H9 (cell line): ENCODE measurements at regions not wholly inside any gene's neighbourhood (a gene's known extent, or its start where the extent isn't known, plus 50 kb on each side); places are given as distances from the start of the nearest gene placed in this dataset.
A peak's percentile ranks its signal among the peaks of the same experiment; 100 is the strongest.

Experiments
- DNase-seq: peaks from one replicate; pipeline ENCODE4 v3.0.0-alpha.2; 2017
- H2AFZ ChIP-seq: one replicate; pipeline ENCODE4 v1.6.1; 2013; ENCODE audit warnings: mild to moderate bottlenecking, low read length, control low read depth, moderate library complexity
- H2AK5ac ChIP-seq: 2 replicates; pipeline ENCODE4 v1.6.1; 2013; ENCODE audit warnings: low read length, control low read depth, mixed read lengths; ENCODE audit not compliant: insufficient read length
- H2BK120ac ChIP-seq: one replicate; pipeline ENCODE4 v1.6.1; 2013; ENCODE audit warnings: low read depth, mild to moderate bottlenecking, low read length, control low read depth, inconsistent platforms; ENCODE audit not compliant: poor library complexity, severe bottlenecking
- H2BK12ac ChIP-seq: 2 replicates; pipeline ENCODE4 v1.6.1; 2013; ENCODE audit warnings: low read length, control low read depth, mixed read lengths, low read depth; ENCODE audit not compliant: insufficient read length
- H2BK15ac ChIP-seq: 2 replicates; pipeline ENCODE4 v1.6.1; 2013; ENCODE audit warnings: low read depth, low read length, control low read depth
- H2BK20ac ChIP-seq: one replicate; pipeline ENCODE4 v1.6.1; 2013; ENCODE audit warnings: low read depth, mild to moderate bottlenecking, low read length, control low read depth, inconsistent platforms; ENCODE audit not compliant: poor library complexity, severe bottlenecking
- H2BK5ac ChIP-seq: 2 replicates; pipeline ENCODE4 v1.6.1; 2013; ENCODE audit warnings: low read length, control low read depth, mixed read lengths; ENCODE audit not compliant: insufficient read length
- H3K14ac ChIP-seq: 2 replicates; pipeline ENCODE4 v1.6.1; 2013; ENCODE audit warnings: low read length, control low read depth; ENCODE audit not compliant: insufficient read depth
- H3K18ac ChIP-seq: 2 replicates; pipeline ENCODE4 v1.6.1; 2013; ENCODE audit warnings: low read depth, mild to moderate bottlenecking, mixed read lengths, low read length, control low read depth; ENCODE audit not compliant: insufficient read length
- H3K23ac ChIP-seq: 2 replicates; pipeline ENCODE4 v1.6.1; 2013; ENCODE audit warnings: low read length, control low read depth, mixed read lengths, low read depth; ENCODE audit not compliant: insufficient read length
- H3K23me2 ChIP-seq: 2 replicates; pipeline ENCODE4 v1.6.1; 2013; ENCODE audit warnings: low read depth, mild to moderate bottlenecking, mixed read lengths, low read length, control low read depth; ENCODE audit not compliant: insufficient read length, poor library complexity, severe bottlenecking
- H3K27ac ChIP-seq: 2 replicates; pipeline ENCODE4 v1.5.1; 2013; ENCODE audit warnings: low read length, control low read depth, mixed read lengths, low read depth; ENCODE audit not compliant: insufficient read length
- H3K27me3 ChIP-seq: 2 replicates; pipeline ENCODE4 v1.6.1; 2013; ENCODE audit warnings: low read length, control low read depth, inconsistent platforms; ENCODE audit not compliant: insufficient read depth
- H3K4ac ChIP-seq: 2 replicates; pipeline ENCODE4 v1.6.1; 2013; ENCODE audit warnings: low read depth, mild to moderate bottlenecking, control low read depth, inconsistent platforms, low read length, moderate library complexity
- H3K4me1 ChIP-seq: 2 replicates; pipeline ENCODE4 v1.6.1; 2013; ENCODE audit warnings: low read length, control low read depth, inconsistent platforms; ENCODE audit not compliant: insufficient read depth
- H3K4me2 ChIP-seq: 2 replicates; pipeline ENCODE4 v1.6.1; 2013; ENCODE audit warnings: low read length, control low read depth, mixed read lengths; ENCODE audit not compliant: insufficient read length, insufficient read depth
- H3K56ac ChIP-seq: 2 replicates; pipeline ENCODE4 v1.6.1; 2013; ENCODE audit warnings: low read depth, mild to moderate bottlenecking, mixed read lengths, low read length, control low read depth; ENCODE audit not compliant: insufficient read length
- H3K79me1 ChIP-seq: 2 replicates; pipeline ENCODE4 v1.6.1; 2013; ENCODE audit warnings: low read depth, mild to moderate bottlenecking, moderate library complexity, low read length, control low read depth, inconsistent platforms; ENCODE audit not compliant: insufficient read depth, poor library complexity, severe bottlenecking
- H3K79me2 ChIP-seq: 2 replicates; pipeline ENCODE4 v1.6.1; 2013; ENCODE audit warnings: low read length, control low read depth, inconsistent platforms; ENCODE audit not compliant: insufficient read depth
- H3K9ac ChIP-seq: 2 replicates; pipeline ENCODE4 v1.6.1; 2013; ENCODE audit warnings: low read length, control low read depth, mixed read lengths; ENCODE audit not compliant: insufficient read length; ENCODE audit errors: extremely low read depth
- H3K9me3 ChIP-seq: one replicate; pipeline ENCODE4 v1.6.1; 2013; ENCODE audit warnings: low read depth, low read length, inconsistent platforms; ENCODE audit not compliant: control insufficient read depth
- H3T11ph ChIP-seq: one replicate; pipeline ENCODE4 v1.6.1; 2013; ENCODE audit warnings: mild to moderate bottlenecking, low read length, control low read depth, inconsistent platforms
- H4K20me1 ChIP-seq: one replicate; pipeline ENCODE4 v1.6.1; 2013; ENCODE audit not compliant: control insufficient read depth, insufficient read length, insufficient read depth
- H4K5ac ChIP-seq: 2 replicates; pipeline ENCODE4 v1.6.1; 2013; ENCODE audit warnings: low read depth, mild to moderate bottlenecking, mixed read lengths, low read length, control low read depth; ENCODE audit not compliant: insufficient read length
- H4K8ac ChIP-seq: replicated peaks from 2 replicates; pipeline ENCODE4 v1.6.1; 2013; ENCODE audit warnings: low read length, control low read depth, mixed read lengths, low read depth; ENCODE audit not compliant: insufficient read length
- H4K91ac ChIP-seq: 2 replicates; pipeline ENCODE4 v1.6.1; 2013; ENCODE audit warnings: low read depth, mild to moderate bottlenecking, moderate library complexity, mixed read lengths, low read length, control low read depth; ENCODE audit not compliant: insufficient read length
- H3K27ac Mint-ChIP-seq, 3 experiments: 2 replicates in 2 of 3; 3 replicates in 1 of 3; pipeline ENCODE4 v1.8.0; 2020 to 2021; ENCODE audit warnings: mixed read lengths in 3 of 3, mild to moderate bottlenecking in 1 of 3, moderate library complexity in 1 of 3
- H3K27me3 Mint-ChIP-seq: 2 replicates; pipeline ENCODE4 v1.8.0; 2021; ENCODE audit warnings: low read depth, mild to moderate bottlenecking, moderate library complexity, mixed read lengths
- H3K36me3 Mint-ChIP-seq, 3 experiments: 2 replicates in 2 of 3; 3 replicates in 1 of 3; pipeline ENCODE4 v1.8.0; 2020 to 2021; ENCODE audit warnings: low read depth in 3 of 3, mixed read lengths in 3 of 3; ENCODE audit not compliant: insufficient read depth in 1 of 3
- H3K4me1 Mint-ChIP-seq, 2 experiments: 2 replicates each; pipeline ENCODE4 v1.8.0; 2020; ENCODE audit warnings: mixed read lengths in 2 of 2
- H3K4me3 Mint-ChIP-seq, 2 experiments: 2 replicates in 1 of 2; 3 replicates in 1 of 2; pipeline ENCODE4 v1.8.0; 2020 to 2021; ENCODE audit warnings: mild to moderate bottlenecking in 2 of 2, mixed read lengths in 2 of 2, moderate library complexity in 1 of 2
- H3K9me3 Mint-ChIP-seq, 2 experiments: 2 replicates in 1 of 2; 3 replicates in 1 of 2; pipeline ENCODE4 v1.8.0; 2020; ENCODE audit warnings: mild to moderate bottlenecking in 2 of 2, mixed read lengths in 2 of 2, moderate library complexity in 1 of 2
- WGBS: extraction: QIAGEN DNeasy Blood & Tissue Kit; methylation state at CpG from one replicate; pipeline ENCODE4 v1.1.7; 2013; ENCODE audit warnings: missing lambda C conversion rate, low lambda C conversion rate, mixed read lengths; ENCODE audit not compliant: insufficient read length; ENCODE audit errors: extremely low coverage; 5-methylcytosine and 5-hydroxymethylcytosine counted together
- TF ChIP-seq, protein P1 (sequence below): fragments of 200-600 bp; sonication (generic); conservative IDR thresholded peaks from 3 replicates; pipeline ENCODE4 v1.8.0; 2021; ENCODE audit warnings: antibody characterized with exemption, mild to moderate bottlenecking

DNA sequence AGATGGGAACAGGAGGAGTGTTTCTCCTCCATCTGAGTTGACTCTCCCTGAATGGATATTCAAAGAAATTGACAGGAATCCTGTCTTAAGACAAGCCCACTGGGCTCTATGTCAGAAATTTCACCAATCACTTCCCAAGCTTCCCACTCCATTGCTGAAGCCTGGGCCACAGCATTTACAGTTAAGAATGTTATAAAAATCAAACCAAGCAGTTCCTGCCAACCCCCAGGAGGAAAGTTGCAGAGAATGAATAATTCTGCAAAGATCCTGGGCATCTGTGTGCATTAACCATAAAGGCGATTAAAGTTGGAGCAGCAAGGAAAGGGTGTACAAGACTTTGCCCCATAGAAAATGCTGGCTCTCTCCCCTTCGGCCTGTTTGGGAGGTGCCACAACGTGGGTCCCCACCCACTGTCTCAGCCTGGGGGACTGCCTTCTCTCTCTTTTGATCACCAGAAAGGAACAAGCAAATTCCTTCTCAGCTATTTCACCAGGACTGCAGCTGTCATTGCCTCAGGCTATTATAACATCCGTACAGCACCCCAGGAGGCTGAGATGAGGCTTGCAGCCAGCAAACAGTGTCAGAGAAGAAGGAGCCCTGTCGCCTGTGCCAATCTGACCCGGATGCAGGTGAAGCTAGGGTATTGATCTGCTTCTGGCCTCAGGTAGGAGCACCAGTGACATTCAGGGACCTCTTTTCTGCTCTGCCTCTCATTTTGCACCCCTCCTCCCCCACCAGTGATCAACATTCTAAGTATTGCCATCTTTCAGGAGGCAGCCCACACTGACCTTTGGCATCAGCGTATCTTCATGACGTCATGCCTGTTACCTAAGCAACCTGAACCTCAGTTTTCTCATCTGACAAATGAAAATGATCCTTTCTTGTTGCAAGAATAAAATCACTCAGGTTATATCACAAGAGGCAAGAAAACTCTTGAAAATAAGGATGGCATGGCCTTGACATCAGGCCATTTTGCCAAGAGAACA, 219.0 kb downstream of the SH3BP4 start:
- Histone ChIP-seq H3K4me2 (no peak overlapping the region), H2BK5ac (no peak overlapping the region), H3K79me1 (no peaks in the 10 kb centered on the region), H3K4me1 (no peaks in the 10 kb centered on the region; the same call in 1 of the 2 replicates), H3T11ph (no peak overlapping the region), H2AFZ (no peak overlapping the region), H3K14ac (no peak overlapping the region), H2BK15ac (no peak overlapping the region), H4K8ac (no peak overlapping the region), H2BK12ac (no peak overlapping the region), H3K23me2 (no peaks in the 10 kb centered on the region), H2BK20ac (no peak overlapping the region), H3K9ac (no peak overlapping the region), H3K56ac (no peak overlapping the region), H3K18ac (no peak overlapping the region), H2AK5ac (no peak overlapping the region), H3K4ac (no peak overlapping the region), H3K27me3 (no peaks in the 10 kb centered on the region), H3K27ac (no peak overlapping the region), H4K20me1 (no peaks in the 10 kb centered on the region), H3K9me3 (no peaks in the 10 kb centered on the region), H4K91ac (no peak overlapping the region), H3K79me2 (no peaks in the 10 kb centered on the region), H3K23ac (no peak overlapping the region), H4K5ac (no peak overlapping the region), H2BK120ac (no peak overlapping the region)
- Mint-ChIP-seq H3K9me3 (peaks cover 0 to 3% of the 10 kb centered on the region in 2 experiments; a peak in 2 of 5 replicates), H3K4me3 (no peak overlapping the region), H3K27ac (peak overlapping the region in 1 of 3 experiments; percentile 90; a peak in 2 of 7 replicates), H3K4me1 (peaks cover 8 to 9% of the 10 kb centered on the region in 2 experiments), H3K36me3 (no peaks in the 10 kb centered on the region), H3K27me3 (peaks cover 22% of the 10 kb centered on the region)
- DNase-seq = peak; percentile 63
- no CpG with 5 or more reads among the region's 8 CpGs for WGBS
- TF ChIP-seq, protein P1, sequence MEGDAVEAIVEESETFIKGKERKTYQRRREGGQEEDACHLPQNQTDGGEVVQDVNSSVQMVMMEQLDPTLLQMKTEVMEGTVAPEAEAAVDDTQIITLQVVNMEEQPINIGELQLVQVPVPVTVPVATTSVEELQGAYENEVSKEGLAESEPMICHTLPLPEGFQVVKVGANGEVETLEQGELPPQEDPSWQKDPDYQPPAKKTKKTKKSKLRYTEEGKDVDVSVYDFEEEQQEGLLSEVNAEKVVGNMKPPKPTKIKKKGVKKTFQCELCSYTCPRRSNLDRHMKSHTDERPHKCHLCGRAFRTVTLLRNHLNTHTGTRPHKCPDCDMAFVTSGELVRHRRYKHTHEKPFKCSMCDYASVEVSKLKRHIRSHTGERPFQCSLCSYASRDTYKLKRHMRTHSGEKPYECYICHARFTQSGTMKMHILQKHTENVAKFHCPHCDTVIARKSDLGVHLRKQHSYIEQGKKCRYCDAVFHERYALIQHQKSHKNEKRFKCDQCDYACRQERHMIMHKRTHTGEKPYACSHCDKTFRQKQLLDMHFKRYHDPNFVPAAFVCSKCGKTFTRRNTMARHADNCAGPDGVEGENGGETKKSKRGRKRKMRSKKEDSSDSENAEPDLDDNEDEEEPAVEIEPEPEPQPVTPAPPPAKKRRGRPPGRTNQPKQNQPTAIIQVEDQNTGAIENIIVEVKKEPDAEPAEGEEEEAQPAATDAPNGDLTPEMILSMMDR = peak; percentile 30; the same call in 1 of the 3 replicates
